ENCODE measurements at regions not wholly inside any gene's neighbourhood (a gene's known extent, or its start where the extent isn't known, plus 50 kb on each side); places are given as distances from the start of the nearest gene placed in this dataset.

DNA sequence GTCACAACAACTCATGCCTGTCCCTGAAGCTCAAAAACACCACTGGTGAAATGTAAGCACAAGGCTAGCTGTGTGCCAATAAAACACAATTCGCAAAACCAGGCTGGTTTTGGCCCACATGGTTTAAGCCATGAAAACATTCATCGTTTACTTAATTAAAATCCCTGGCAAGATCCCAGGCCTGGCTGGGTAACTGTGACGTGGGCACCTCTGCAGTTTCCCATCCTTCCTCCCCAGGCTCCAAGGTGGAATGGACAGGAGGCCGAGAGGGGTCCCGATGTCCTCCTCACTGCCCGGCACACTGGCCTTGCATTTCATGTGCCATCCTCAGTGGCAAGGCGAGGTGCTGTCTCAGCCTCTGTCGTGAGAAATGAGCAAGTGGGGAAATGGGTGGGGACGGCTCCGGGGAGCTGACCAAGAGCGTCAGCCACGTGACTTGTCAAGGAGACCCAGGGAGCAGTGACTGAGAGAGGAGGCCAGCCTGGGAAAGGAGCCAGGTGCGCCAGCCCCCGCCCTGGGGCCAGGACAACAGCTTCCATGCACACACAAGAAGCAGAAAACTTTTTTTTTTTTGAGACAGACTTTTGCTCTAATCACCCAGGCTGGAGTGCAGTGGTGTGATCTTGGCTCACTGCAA is 153.1 kb upstream of the RAB4A start:
- TF ChIP-seq, protein P1, sequence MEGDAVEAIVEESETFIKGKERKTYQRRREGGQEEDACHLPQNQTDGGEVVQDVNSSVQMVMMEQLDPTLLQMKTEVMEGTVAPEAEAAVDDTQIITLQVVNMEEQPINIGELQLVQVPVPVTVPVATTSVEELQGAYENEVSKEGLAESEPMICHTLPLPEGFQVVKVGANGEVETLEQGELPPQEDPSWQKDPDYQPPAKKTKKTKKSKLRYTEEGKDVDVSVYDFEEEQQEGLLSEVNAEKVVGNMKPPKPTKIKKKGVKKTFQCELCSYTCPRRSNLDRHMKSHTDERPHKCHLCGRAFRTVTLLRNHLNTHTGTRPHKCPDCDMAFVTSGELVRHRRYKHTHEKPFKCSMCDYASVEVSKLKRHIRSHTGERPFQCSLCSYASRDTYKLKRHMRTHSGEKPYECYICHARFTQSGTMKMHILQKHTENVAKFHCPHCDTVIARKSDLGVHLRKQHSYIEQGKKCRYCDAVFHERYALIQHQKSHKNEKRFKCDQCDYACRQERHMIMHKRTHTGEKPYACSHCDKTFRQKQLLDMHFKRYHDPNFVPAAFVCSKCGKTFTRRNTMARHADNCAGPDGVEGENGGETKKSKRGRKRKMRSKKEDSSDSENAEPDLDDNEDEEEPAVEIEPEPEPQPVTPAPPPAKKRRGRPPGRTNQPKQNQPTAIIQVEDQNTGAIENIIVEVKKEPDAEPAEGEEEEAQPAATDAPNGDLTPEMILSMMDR (conservative IDR thresholded peaks at IDR 0.05) = no peak
- TF ChIP-seq ZFX (IDR thresholded peaks at IDR 0.05) = no peak

Data from C4-2B (cell line).